ENCODE measurements at regions not wholly inside any gene's neighbourhood (a gene's known extent, or its start where the extent isn't known, plus 50 kb on each side); places are given as distances from the start of the nearest gene placed in this dataset.

- TF ChIP-seq, protein P1, sequence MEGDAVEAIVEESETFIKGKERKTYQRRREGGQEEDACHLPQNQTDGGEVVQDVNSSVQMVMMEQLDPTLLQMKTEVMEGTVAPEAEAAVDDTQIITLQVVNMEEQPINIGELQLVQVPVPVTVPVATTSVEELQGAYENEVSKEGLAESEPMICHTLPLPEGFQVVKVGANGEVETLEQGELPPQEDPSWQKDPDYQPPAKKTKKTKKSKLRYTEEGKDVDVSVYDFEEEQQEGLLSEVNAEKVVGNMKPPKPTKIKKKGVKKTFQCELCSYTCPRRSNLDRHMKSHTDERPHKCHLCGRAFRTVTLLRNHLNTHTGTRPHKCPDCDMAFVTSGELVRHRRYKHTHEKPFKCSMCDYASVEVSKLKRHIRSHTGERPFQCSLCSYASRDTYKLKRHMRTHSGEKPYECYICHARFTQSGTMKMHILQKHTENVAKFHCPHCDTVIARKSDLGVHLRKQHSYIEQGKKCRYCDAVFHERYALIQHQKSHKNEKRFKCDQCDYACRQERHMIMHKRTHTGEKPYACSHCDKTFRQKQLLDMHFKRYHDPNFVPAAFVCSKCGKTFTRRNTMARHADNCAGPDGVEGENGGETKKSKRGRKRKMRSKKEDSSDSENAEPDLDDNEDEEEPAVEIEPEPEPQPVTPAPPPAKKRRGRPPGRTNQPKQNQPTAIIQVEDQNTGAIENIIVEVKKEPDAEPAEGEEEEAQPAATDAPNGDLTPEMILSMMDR (conservative IDR thresholded peaks at IDR 0.05; ENCODE audit: low read depth), result no peak
- CTCF ChIA-PET, result interaction anchor here (0.6 kb wide), 1 partner anchor 227 kb away, joined by 3 read pairs; no protein-coding TSS in a partner anchor
- DNase-seq (ENCODE audit: low spot score), result no peak
- POLR2A ChIA-PET (ENCODE audit: low non-redundant PET), result no interaction called here
- no peak overlapping the region for H3K27ac ChIP-seq
Measured at GRCh38 chr2:201969938-201970785, 63.5 kb upstream of the FZD7 start.

- TF ChIP-seq, protein P1 (conservative IDR thresholded peaks at IDR 0.05; ENCODE audit: low read depth), result no peak
- H3K27ac ChIP-seq, result no peak overlapping the region
- DNase-seq (ENCODE audit: low spot score), result no peak
- ChIA-PET CTCF (interaction anchor here (0.6 kb wide), 1 partner anchor 226 kb away, joined by 3 read pairs; no protein-coding TSS in a partner anchor), POLR2A (ENCODE audit: low non-redundant PET) (no interaction called here)
Measured at GRCh38 chr2:201970786-201971108, 62.9 kb upstream of the FZD7 start.

GRCh38 chr2:201971531-201972228 is 62.0 kb upstream of the FZD7 start:
- DNase-seq (ENCODE audit: low spot score), result no peak
- CTCF ChIA-PET, result no interaction called here
- TF ChIP-seq, protein P1 (conservative IDR thresholded peaks at IDR 0.05; ENCODE audit: low read depth), result no peak
- no peak overlapping the region for H3K27ac ChIP-seq
- POLR2A ChIA-PET (ENCODE audit: low non-redundant PET), result no interaction called here

- no peak for DNase-seq (ENCODE audit: low spot score)
- ChIA-PET CTCF (no interaction called here), POLR2A (ENCODE audit: low non-redundant PET) (no interaction called here)
- H3K27ac ChIP-seq, result no peak overlapping the region
- TF ChIP-seq, protein P1 (conservative IDR thresholded peaks at IDR 0.05; ENCODE audit: low read depth), result no peak
Measured at GRCh38 chr2:201972621-201973255, 60.9 kb upstream of the FZD7 start.

- DNase-seq (ENCODE audit: low spot score), result no peak
- no peak overlapping the region for H3K27ac ChIP-seq
- TF ChIP-seq, protein P1 (conservative IDR thresholded peaks at IDR 0.05; ENCODE audit: low read depth), result no peak
- CTCF ChIA-PET, result no interaction called here
- POLR2A ChIA-PET (ENCODE audit: low non-redundant PET), result no interaction called here
Measured at GRCh38 chr2:201973305-201973928, 60.2 kb upstream of the FZD7 start.

Data from RWPE1 (cell line).